MM.1S (cell line): ENCODE measurements at regions not wholly inside any gene's neighbourhood (a gene's known extent, or its start where the extent isn't known, plus 50 kb on each side); places are given as distances from the start of the nearest gene placed in this dataset.

ENCODE experiments used
- EZH2 ChIP-seq: fragments of 300-600 bp; sonication (generic); optimal IDR thresholded peaks from 2 replicates; pipeline ENCODE3; 2017; ENCODE audit warnings: low read depth, mild to moderate bottlenecking, antibody characterized with exemption, low read length, mixed read lengths
- TF ChIP-seq, protein P1 (sequence below): fragments of 300-600 bp; sonication (generic); IDR thresholded peaks from 2 replicates; pipeline ENCODE4 v1.5.1; 2016; ENCODE audit warnings: antibody characterized with exemption, low read length, mixed read lengths

GRCh38 chr12:93078577-93078976, 149.5 kb upstream of the EEA1 start:
- no peak for TF ChIP-seq EZH2
- TF ChIP-seq, protein P1, sequence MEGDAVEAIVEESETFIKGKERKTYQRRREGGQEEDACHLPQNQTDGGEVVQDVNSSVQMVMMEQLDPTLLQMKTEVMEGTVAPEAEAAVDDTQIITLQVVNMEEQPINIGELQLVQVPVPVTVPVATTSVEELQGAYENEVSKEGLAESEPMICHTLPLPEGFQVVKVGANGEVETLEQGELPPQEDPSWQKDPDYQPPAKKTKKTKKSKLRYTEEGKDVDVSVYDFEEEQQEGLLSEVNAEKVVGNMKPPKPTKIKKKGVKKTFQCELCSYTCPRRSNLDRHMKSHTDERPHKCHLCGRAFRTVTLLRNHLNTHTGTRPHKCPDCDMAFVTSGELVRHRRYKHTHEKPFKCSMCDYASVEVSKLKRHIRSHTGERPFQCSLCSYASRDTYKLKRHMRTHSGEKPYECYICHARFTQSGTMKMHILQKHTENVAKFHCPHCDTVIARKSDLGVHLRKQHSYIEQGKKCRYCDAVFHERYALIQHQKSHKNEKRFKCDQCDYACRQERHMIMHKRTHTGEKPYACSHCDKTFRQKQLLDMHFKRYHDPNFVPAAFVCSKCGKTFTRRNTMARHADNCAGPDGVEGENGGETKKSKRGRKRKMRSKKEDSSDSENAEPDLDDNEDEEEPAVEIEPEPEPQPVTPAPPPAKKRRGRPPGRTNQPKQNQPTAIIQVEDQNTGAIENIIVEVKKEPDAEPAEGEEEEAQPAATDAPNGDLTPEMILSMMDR, result no peak
